Gastrocnemius medialis (tissue), 4 donors: ENCODE measurements at regions not wholly inside any gene's neighbourhood (a gene's known extent, or its start where the extent isn't known, plus 50 kb on each side); places are given as distances from the start of the nearest gene placed in this dataset.

ENCODE experiments used
- ATAC-seq, 2 donors: fragments of 150-250 bp; one replicate each; pipeline ENCODE4 v1.9.1; 2016
- DNase-seq, 2 donors: peaks; one replicate each; pipeline ENCODE4 v3.0.0-alpha.2; 2019
- H3K27ac ChIP-seq, 4 donors: fragments of 200-600 bp; sonication (generic); 1 replicate in 1 of 4; 2 replicates in 3 of 4; pipeline ENCODE4 v1.5.1; 2016 to 2018; ENCODE audit warnings: mild to moderate bottlenecking in 2 of 4, moderate library complexity in 1 of 4
- H3K27me3 ChIP-seq, 3 donors: fragments of 200-600 bp; sonication (generic) in 2 of 3; 1 replicate in 1 of 3; 2 replicates in 2 of 3; pipeline versions ENCODE4 v1.5.1 to v1.6.0; 2016 to 2019; ENCODE audit warnings: mild to moderate bottlenecking in 1 of 3, moderate library complexity in 1 of 3
- H3K36me3 ChIP-seq, 2 donors: fragments of 200-600 bp; sonication (generic) in 1 of 2; one replicate each; pipeline ENCODE4 v1.5.1; 2017 to 2018
- H3K4me1 ChIP-seq, 2 donors: fragments of 200-600 bp; sonication (generic) in 1 of 2; one replicate each; pipeline ENCODE4 v1.5.1; 2016 to 2017; ENCODE audit warnings: mild to moderate bottlenecking in 2 of 2
- H3K4me3 ChIP-seq, 4 donors: fragments of 200-600 bp; sonication (generic) in 3 of 4; 1 replicate in 1 of 4; 2 replicates in 3 of 4; pipeline ENCODE4 v1.5.1; 2016 to 2019; ENCODE audit warnings: mild to moderate bottlenecking in 2 of 4
- H3K9me3 ChIP-seq, 3 donors: fragments of 200-600 bp; sonication (generic) in 2 of 3; 1 replicate in 1 of 3; 2 replicates in 2 of 3; pipeline ENCODE4 v1.5.1; 2016 to 2019
- CTCF ChIP-seq, 5 experiments: fragments of 450-650 bp in 3 of 5; fragments of 200-600 bp in 2 of 5; sonication (generic) in 2 of 5; IDR thresholded peaks in 4 of 5; conservative IDR thresholded peaks in 1 of 5; 1 replicate in 4 of 5; 2 replicates in 1 of 5; pipeline ENCODE4 v1.5.1; 2016 to 2019; ENCODE audit warnings: antibody characterized with exemption in 5 of 5, mild to moderate bottlenecking in 3 of 5, moderate library complexity in 3 of 5
- POLR2A ChIP-seq, 2 donors: fragments of 450-650 bp; IDR thresholded peaks; one replicate each; pipeline ENCODE4 v1.6.1; 2017; ENCODE audit warnings: antibody characterized with exemption in 2 of 2, mild to moderate bottlenecking in 2 of 2, moderate library complexity in 2 of 2
- in situ Hi-C, 4 donors: fragments of 200-750 bp; cut with MboI; loops; one replicate each; pipeline versions ENCODE4 v1.15.0 to v1.8.0; 2017; ENCODE audit warnings: low sequenced_read_pairs in 4 of 4
- intact Hi-C: fragments of 100-400 bp; cut with DNase I; formaldehyde crosslinking; loops from one replicate; pipeline ENCODE4 v1.15.1; 2023; ENCODE audit warnings: low total_unique reads

DNA sequence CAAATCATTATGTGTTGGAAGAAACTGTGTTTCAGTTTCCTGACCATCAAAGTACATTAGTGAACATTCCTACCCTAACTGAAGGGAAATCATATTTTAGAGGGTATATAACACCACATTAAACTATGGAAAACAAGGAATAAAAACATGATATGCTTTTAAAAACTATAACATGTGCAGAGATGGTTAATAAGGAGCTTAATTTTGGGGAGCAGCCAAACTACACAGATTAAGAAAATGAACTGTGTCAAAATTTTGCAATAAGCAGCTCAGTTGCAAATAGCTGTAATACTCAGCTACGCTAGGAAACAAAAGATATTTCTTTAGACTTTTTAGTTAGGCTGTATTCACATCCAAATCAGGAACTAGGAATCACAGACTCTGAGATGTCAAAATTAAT lies 1115.7 kb upstream of the CELF2 start:
- intact Hi-C loops = no loop called here
- in situ Hi-C loops = no loop called here
- Histone ChIP-seq H3K27me3 (no peaks in the 10 kb centered on the region), H3K4me1 (no peaks in the 10 kb centered on the region), H3K36me3 (no peaks in the 10 kb centered on the region), H3K9me3 (no peaks in the 10 kb centered on the region), H3K27ac (no peak overlapping the region), H3K4me3 (no peak overlapping the region)
- no peak for DNase-seq
- no peak for ATAC-seq
- TF ChIP-seq CTCF (IDR thresholded peaks at IDR 0.05 in 4 of 5, conservative IDR thresholded peaks at IDR 0.05 in 1 of 5) (no peak), POLR2A (IDR thresholded peaks at IDR 0.05) (no peak)

DNA sequence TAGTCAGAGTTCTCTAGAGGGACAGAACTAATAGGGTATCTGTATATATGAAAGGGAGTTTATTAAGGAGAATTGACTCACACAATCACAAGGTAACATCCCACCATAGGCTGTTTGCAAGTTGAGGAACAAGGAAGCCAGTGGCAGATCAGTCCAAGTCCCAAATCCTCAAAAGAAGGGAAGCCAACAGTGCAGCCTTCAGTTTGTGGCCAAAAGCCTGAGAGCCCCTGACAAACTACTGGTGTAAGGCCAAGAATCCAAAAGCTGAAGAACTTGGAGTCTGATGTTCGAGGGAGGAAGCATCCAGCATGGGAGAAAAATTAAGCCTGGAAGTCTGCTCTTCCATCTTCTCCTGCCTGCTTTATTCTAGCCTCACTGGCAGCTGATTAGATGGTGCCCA lies 1107.2 kb upstream of the CELF2 start:
- ATAC-seq (no peak), DNase-seq (no peak)
- H3K36me3 ChIP-seq = no peaks in the 10 kb centered on the region
- no peak for TF ChIP-seq CTCF (IDR thresholded peaks at IDR 0.05 in 4 of 5, conservative IDR thresholded peaks at IDR 0.05 in 1 of 5)
- no peak for TF ChIP-seq POLR2A (IDR thresholded peaks at IDR 0.05)
- in situ Hi-C loops (no loop called here), intact Hi-C loops (no loop called here)
- no peaks in the 10 kb centered on the region for H3K27me3 ChIP-seq
- H3K9me3 ChIP-seq = no peaks in the 10 kb centered on the region
- H3K4me3 ChIP-seq = no peak overlapping the region
- no peaks in the 10 kb centered on the region for H3K4me1 ChIP-seq
- H3K27ac ChIP-seq = no peak overlapping the region

GRCh38 chr10:9911488-9911887 lies 1106.2 kb upstream of the CELF2 start:
- no peak for TF ChIP-seq CTCF (IDR thresholded peaks at IDR 0.05 in 4 of 5, conservative IDR thresholded peaks at IDR 0.05 in 1 of 5)
- TF ChIP-seq POLR2A (IDR thresholded peaks at IDR 0.05) = no peak
- in situ Hi-C loops (no loop called here), intact Hi-C loops (no loop called here)
- no peaks in the 10 kb centered on the region for H3K4me1 ChIP-seq
- H3K27me3 ChIP-seq = no peaks in the 10 kb centered on the region
- ATAC-seq (no peak), DNase-seq (no peak)
- no peak overlapping the region for H3K27ac ChIP-seq
- H3K36me3 ChIP-seq = no peaks in the 10 kb centered on the region
- H3K4me3 ChIP-seq = no peak overlapping the region
- no peaks in the 10 kb centered on the region for H3K9me3 ChIP-seq

DNA sequence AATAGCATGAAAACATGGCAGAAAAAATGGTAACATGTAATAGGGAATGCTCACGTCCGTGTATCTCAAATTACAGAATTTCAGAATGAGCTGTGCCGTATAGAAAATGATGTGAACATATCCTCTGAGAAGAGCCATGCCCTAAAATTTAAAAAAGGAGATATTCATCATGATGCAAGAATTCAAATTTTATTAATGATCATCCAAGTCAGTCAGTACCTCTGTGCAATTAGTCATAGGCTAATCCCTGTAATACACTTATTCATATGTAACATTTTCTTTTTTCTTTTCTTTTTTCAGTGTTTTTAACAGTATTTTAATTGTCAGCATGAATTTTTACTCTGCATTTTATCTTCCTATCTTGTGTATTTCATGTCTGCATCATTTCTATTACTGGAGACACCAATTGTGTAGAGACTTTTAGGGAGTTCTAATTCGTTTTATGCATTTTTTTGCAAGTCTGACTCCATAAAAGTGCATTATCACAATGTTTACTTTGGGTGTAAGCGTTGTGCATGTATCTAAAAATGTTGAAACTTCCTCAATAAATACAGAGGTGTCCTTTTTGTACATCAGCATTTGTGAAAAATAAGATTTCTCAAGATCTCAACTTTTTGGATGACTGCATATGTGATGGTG lies 1103.7 kb upstream of the CELF2 start:
- intact Hi-C loops = no loop called here
- no peak for DNase-seq

More for the DNA sequence above, 1103.7 kb upstream of the CELF2 start:
- TF ChIP-seq CTCF (IDR thresholded peaks at IDR 0.05 in 4 of 5, conservative IDR thresholded peaks at IDR 0.05 in 1 of 5) (no peak), POLR2A (IDR thresholded peaks at IDR 0.05) (no peak)
- H3K27ac ChIP-seq = no peak overlapping the region
- H3K4me3 ChIP-seq = no peak overlapping the region
- in situ Hi-C loops = no loop called here
- no peaks in the 10 kb centered on the region for H3K27me3 ChIP-seq
- ATAC-seq = no peak
- H3K9me3 ChIP-seq = no peaks in the 10 kb centered on the region
- no peaks in the 10 kb centered on the region for H3K4me1 ChIP-seq
- H3K36me3 ChIP-seq = no peaks in the 10 kb centered on the region
